ENCODE measurements at regions not wholly inside any gene's neighbourhood (a gene's known extent, or its start where the extent isn't known, plus 50 kb on each side); places are given as distances from the start of the nearest gene placed in this dataset.

DNA sequence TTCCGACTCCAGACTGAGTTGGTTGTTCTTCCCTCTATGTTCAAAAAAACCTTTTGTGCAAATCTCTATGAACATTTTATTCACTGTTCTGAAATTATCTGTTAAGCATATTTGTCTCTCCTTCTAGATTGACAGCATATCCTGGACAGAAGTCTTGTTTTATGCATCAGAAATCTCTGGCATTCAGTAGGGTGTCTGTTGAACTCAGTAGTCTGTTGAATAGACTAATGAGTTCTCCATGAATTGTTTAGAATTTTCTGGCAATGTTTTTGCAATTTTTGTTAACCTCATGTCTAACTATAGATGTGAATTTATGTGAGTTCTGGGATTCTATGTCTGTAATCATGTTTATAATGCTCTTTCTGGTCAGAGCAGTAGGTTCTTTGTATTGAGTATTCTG lies 222.5 kb upstream of the KCNMB2 start:
- TF ChIP-seq POLR2A (IDR thresholded peaks at IDR 0.05) (no peak), CTCF (IDR thresholded peaks at IDR 0.05) (no peak), POLR2AphosphoS5 (IDR thresholded peaks at IDR 0.05) (no peak)
